DND-41 (cell line): ENCODE measurements at regions not wholly inside any gene's neighbourhood (a gene's known extent, or its start where the extent isn't known, plus 50 kb on each side); places are given as distances from the start of the nearest gene placed in this dataset.

Source experiments
- CTCF ChIP-seq: IDR thresholded peaks from 2 replicates; pipeline ENCODE4 v1.5.1; 2012; ENCODE audit warnings: borderline replicate concordance, low read length, moderate library complexity, mild to moderate bottlenecking; ENCODE audit not compliant: poor library complexity, severe bottlenecking; ENCODE audit errors: extremely low read depth
- EZH2 ChIP-seq: IDR thresholded peaks from 3 replicates; pipeline ENCODE4 v1.6.1; 2012; ENCODE audit warnings: borderline replicate concordance, low read depth, mild to moderate bottlenecking, moderate library complexity, low read length, inconsistent platforms; ENCODE audit not compliant: severe bottlenecking

GRCh38 chr5:118015511-118015910, 972.8 kb downstream of the DTWD2 start:
- no peak for TF ChIP-seq CTCF
- TF ChIP-seq EZH2, result no peak
